ENCODE measurements at regions not wholly inside any gene's neighbourhood (a gene's known extent, or its start where the extent isn't known, plus 50 kb on each side); places are given as distances from the start of the nearest gene placed in this dataset.

- TF ChIP-seq EZH2phosphoT487 (IDR thresholded peaks at IDR 0.05; ENCODE audit: low read length) (no peak), CTCF (IDR thresholded peaks at IDR 0.05; ENCODE audit: low read length) (no peak)
Measured at GRCh38 chr3:27840807-27841594, 118.9 kb upstream of the EOMES start.
